Right lobe of liver (tissue), 4 donors: ENCODE measurements at regions not wholly inside any gene's neighbourhood (a gene's known extent, or its start where the extent isn't known, plus 50 kb on each side); places are given as distances from the start of the nearest gene placed in this dataset.

ENCODE experiments used
- POLR2A ChIP-seq: fragments of 450-650 bp; IDR thresholded peaks from one replicate; pipeline ENCODE4 v1.6.1; 2017; ENCODE audit warnings: antibody characterized with exemption, mild to moderate bottlenecking
- TF ChIP-seq, protein P1 (sequence below), 4 donors: fragments of 200-600 bp in 3 of 4; fragments of 450-650 bp in 1 of 4; IDR thresholded peaks; one replicate each; pipeline versions ENCODE4 v1.5.1 to v1.8.0; 2016 to 2022; ENCODE audit warnings: antibody characterized with exemption in 4 of 4, mild to moderate bottlenecking in 2 of 4
- donor health status: DM: no; HTN: no; CAD: no.
- donor health status: DM: no; HTN: no; CAD: no.
- donor health status: DM: no; HTN: yes; CAD: no.

DNA sequence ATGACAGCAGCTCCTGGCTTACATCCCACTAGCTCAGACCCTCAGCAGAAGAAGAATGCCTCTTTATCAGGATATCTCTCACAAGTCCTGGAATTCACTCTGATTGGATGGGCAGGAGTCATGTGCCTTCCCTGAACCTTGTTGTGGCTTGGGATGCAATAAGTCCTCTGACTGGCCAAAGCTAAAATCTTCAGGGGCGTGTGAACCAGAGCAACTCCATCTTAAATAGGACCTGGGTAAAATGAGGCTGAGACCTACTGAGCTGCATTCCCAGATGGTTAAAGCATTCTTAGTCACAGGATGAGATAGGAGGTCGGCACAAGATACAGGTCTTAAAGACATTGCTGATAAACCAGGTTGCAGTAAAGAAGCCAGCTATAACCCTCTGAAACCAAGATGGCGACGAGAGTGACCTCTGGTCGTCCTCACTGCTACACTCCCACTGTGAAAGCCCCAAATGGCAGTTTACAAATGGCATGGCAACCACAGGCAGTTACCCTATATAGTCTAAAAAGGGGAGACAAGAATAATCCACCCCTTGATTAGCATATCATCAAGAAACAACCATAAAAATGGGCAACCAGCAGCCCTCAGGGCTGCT, 60.4 kb upstream of the FICD start:
- TF ChIP-seq, protein P1, sequence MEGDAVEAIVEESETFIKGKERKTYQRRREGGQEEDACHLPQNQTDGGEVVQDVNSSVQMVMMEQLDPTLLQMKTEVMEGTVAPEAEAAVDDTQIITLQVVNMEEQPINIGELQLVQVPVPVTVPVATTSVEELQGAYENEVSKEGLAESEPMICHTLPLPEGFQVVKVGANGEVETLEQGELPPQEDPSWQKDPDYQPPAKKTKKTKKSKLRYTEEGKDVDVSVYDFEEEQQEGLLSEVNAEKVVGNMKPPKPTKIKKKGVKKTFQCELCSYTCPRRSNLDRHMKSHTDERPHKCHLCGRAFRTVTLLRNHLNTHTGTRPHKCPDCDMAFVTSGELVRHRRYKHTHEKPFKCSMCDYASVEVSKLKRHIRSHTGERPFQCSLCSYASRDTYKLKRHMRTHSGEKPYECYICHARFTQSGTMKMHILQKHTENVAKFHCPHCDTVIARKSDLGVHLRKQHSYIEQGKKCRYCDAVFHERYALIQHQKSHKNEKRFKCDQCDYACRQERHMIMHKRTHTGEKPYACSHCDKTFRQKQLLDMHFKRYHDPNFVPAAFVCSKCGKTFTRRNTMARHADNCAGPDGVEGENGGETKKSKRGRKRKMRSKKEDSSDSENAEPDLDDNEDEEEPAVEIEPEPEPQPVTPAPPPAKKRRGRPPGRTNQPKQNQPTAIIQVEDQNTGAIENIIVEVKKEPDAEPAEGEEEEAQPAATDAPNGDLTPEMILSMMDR (IDR thresholded peaks at IDR 0.05) = no peak
- no peak for TF ChIP-seq POLR2A
